ENCODE measurements at regions not wholly inside any gene's neighbourhood (a gene's known extent, or its start where the extent isn't known, plus 50 kb on each side); places are given as distances from the start of the nearest gene placed in this dataset.

DNA sequence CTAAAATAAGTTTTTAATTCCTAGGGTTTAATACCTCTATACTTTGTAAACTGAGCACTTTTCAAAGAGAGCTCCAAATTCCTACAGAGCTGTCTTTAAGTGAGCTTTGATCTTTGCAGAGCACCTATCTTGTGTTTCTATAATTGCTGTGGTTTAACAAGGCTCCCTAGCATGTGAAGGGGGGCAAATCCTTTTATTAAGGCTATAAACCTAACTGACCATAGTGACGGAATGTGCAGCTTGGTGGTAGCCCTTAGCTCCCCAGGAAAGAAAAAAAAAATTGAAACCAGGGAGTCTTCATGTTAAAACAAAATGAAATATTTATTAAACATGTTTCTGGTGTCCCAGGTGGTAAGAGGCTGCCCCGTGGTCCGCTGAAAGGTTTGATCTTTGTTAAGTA is 78.6 kb upstream of the ETAA1 start:
- TF ChIP-seq, protein P1, sequence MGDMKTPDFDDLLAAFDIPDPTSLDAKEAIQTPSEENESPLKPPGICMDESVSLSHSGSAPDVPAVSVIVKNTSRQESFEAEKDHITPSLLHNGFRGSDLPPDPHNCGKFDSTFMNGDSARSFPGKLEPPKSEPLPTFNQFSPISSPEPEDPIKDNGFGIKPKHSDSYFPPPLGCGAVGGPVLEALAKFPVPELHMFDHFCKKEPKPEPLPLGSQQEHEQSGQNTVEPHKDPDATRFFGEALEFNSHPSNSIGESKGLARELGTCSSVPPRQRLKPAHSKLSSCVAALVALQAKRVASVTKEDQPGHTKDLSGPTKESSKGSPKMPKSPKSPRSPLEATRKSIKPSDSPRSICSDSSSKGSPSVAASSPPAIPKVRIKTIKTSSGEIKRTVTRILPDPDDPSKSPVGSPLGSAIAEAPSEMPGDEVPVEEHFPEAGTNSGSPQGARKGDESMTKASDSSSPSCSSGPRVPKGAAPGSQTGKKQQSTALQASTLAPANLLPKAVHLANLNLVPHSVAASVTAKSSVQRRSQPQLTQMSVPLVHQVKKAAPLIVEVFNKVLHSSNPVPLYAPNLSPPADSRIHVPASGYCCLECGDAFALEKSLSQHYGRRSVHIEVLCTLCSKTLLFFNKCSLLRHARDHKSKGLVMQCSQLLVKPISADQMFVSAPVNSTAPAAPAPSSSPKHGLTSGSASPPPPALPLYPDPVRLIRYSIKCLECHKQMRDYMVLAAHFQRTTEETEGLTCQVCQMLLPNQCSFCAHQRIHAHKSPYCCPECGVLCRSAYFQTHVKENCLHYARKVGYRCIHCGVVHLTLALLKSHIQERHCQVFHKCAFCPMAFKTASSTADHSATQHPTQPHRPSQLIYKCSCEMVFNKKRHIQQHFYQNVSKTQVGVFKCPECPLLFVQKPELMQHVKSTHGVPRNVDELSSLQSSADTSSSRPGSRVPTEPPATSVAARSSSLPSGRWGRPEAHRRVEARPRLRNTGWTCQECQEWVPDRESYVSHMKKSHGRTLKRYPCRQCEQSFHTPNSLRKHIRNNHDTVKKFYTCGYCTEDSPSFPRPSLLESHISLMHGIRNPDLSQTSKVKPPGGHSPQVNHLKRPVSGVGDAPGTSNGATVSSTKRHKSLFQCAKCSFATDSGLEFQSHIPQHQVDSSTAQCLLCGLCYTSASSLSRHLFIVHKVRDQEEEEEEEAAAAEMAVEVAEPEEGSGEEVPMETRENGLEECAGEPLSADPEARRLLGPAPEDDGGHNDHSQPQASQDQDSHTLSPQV (IDR thresholded peaks at IDR 0.05): no peak
- no peak for TF ChIP-seq ASH2L (IDR thresholded peaks at IDR 0.05; ENCODE audit: borderline replicate concordance, low read depth)
- TF ChIP-seq RFX5 (IDR thresholded peaks at IDR 0.05; ENCODE audit: low read depth, low read length): no peak
- TF ChIP-seq, protein P2, sequence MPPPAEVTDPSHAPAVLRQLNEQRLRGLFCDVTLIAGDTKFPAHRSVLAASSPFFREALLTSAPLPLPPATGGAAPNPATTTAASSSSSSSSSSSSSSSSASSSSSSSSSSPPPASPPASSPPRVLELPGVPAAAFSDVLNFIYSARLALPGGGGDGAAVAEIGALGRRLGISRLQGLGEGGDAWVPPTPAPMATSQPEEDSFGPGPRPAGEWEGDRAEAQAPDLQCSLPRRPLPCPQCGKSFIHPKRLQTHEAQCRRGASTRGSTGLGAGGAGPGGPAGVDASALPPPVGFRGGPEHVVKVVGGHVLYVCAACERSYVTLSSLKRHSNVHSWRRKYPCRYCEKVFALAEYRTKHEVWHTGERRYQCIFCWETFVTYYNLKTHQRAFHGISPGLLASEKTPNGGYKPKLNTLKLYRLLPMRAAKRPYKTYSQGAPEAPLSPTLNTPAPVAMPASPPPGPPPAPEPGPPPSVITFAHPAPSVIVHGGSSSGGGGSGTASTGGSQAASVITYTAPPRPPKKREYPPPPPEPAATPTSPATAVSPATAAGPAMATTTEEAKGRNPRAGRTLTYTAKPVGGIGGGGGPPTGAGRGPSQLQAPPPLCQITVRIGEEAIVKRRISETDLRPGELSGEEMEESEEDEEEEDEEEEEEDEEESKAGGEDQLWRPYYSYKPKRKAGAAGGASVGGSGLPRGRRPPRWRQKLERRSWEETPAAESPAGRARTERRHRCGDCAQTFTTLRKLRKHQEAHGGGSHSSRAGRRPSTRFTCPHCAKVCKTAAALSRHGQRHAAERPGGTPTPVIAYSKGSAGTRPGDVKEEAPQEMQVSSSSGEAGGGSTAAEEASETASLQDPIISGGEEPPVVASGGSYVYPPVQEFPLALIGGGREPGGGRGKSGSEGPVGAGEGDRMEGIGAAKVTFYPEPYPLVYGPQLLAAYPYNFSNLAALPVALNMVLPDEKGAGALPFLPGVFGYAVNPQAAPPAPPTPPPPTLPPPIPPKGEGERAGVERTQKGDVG (CRISPR knock-in tag; IDR thresholded peaks at IDR 0.05): no peak
- TF ChIP-seq, protein P3, sequence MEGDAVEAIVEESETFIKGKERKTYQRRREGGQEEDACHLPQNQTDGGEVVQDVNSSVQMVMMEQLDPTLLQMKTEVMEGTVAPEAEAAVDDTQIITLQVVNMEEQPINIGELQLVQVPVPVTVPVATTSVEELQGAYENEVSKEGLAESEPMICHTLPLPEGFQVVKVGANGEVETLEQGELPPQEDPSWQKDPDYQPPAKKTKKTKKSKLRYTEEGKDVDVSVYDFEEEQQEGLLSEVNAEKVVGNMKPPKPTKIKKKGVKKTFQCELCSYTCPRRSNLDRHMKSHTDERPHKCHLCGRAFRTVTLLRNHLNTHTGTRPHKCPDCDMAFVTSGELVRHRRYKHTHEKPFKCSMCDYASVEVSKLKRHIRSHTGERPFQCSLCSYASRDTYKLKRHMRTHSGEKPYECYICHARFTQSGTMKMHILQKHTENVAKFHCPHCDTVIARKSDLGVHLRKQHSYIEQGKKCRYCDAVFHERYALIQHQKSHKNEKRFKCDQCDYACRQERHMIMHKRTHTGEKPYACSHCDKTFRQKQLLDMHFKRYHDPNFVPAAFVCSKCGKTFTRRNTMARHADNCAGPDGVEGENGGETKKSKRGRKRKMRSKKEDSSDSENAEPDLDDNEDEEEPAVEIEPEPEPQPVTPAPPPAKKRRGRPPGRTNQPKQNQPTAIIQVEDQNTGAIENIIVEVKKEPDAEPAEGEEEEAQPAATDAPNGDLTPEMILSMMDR (IDR thresholded peaks at IDR 0.05 in 2 of 3, conservative IDR thresholded peaks at IDR 0.05 in 1 of 3; ENCODE audit: control insufficient read depth in 2 of 3, extremely low read depth in 1 of 3, insufficient read depth in 1 of 3, low read depth in 3 of 3, low read length in 3 of 3): no peak

Data from GM12878 (cell line).